Activated CD8-positive, alpha-beta memory T cell treated with anti-CD3 and anti-CD28 coated beads, Interleukin-2, amount 10 ng/mL, durations not matched to agents 7 days and 5 days (primary cell): ENCODE measurements at regions not wholly inside any gene's neighbourhood (a gene's known extent, or its start where the extent isn't known, plus 50 kb on each side); places are given as distances from the start of the nearest gene placed in this dataset.
"Not testable (repeated sequence)": the region's sequence is repeated elsewhere in the genome, so short reads cannot be mapped to it uniquely, and the experiment has no call there.

Experiments used
- ATAC-seq: fragments of 150-1000 bp; cut with Tn5 transposase; one replicate; pipeline ENCODE4 v1.10.0; 2021; ENCODE audit warnings: moderate library complexity
- CTCF ChIA-PET: fragments of 350-600 bp; sonication (Branson Sonifier 250); formaldehyde crosslinking; loops from one replicate; lab custom pipeline; 2021; ENCODE audit warnings: antibody characterized with exemption; lab: Charles Lee
- DNase-seq: peaks from one replicate; pipeline ENCODE4 v3.0.0-alpha.2; 2020
- H3K27ac Mint-ChIP-seq: one replicate; pipeline ENCODE4 v1.8.0; 2021; ENCODE audit warnings: mild to moderate bottlenecking, mixed read lengths
- H3K27me3 Mint-ChIP-seq: one replicate; pipeline ENCODE4 v1.8.0; 2021; ENCODE audit warnings: mixed read lengths
- H3K36me3 Mint-ChIP-seq: one replicate; pipeline ENCODE4 v1.8.0; 2021; ENCODE audit warnings: mild to moderate bottlenecking, mixed read lengths
- H3K4me1 Mint-ChIP-seq: one replicate; pipeline ENCODE4 v1.8.0; 2021; ENCODE audit warnings: mixed read lengths
- H3K4me3 Mint-ChIP-seq: one replicate; pipeline ENCODE4 v1.8.0; 2021; ENCODE audit warnings: mild to moderate bottlenecking, moderate library complexity, mixed read lengths
- H3K9me3 Mint-ChIP-seq: one replicate; pipeline ENCODE4 v1.8.0; 2022; ENCODE audit warnings: low read depth, mixed read lengths

DNA sequence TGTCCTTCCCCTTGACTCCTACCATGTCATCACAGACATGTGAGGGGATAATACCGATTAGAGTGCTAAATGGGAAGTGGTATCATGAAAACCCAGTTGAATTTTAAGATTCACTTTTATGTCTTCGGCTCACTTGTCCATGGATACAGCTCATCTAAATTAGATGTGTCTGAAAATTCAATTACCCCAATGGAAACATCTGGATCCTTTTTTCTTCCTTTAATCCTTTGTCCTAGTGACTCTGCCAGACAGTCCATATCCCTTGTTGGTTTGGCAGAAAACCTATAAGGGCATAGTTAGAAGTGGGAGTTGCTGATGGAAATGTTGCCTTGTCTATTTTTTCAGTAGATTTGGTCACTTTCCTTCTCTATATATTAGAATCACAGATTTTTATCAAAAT is 271.9 kb downstream of the MTERF1 start:
- ATAC-seq (no peak), DNase-seq (no peak)
- Mint-ChIP-seq H3K4me1 (no peaks in the 10 kb centered on the region), H3K9me3 (no peaks in the 10 kb centered on the region), H3K36me3 (no peaks in the 10 kb centered on the region), H3K27me3 (no peaks in the 10 kb centered on the region), H3K27ac (no peak overlapping the region), H3K4me3 (no peak overlapping the region)
- CTCF ChIA-PET: no interaction called here

DNA sequence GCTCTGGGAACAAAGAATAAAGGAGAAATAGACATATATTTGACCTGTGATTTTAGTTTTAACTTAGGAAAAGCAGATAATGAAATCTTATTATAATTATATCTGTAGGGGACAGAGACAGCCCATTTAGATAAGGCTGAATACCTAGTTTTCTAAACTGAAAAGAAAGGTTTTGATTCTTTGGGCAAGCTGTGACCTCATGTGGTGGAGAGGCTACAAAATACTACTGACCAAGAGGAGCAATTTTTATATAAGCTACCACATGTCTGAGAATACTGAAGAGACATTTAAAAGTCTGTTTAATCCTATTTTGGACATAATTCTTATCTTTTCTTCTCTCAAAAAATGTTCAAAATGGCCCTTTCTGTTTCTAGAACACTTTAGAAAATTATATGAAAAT is 271.0 kb downstream of the MTERF1 start:
- H3K9me3 Mint-ChIP-seq: no peaks in the 10 kb centered on the region

DNA sequence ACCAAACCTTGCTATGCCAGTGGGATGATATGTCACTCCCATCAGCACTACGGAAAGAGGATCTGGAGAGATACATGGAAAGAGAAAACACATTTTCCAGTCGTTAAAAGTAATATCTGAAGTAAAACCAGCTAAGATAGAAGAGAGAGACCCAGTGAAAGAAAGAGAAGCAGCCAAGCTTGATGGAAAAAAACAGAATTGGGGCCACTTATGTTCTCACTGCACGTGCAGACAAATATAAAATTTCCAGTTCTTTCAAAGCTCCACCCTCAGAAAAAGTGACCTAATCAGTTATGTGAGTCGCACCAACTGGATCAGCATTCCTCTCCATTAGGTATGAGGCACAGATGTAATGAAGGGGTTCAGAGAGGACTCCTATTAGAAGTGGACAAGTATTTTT is 266.1 kb downstream of the MTERF1 start:
- CTCF ChIA-PET: no interaction called here
- no peak for DNase-seq
- Mint-ChIP-seq H3K27me3 (no peaks in the 10 kb centered on the region), H3K4me3 (no peak overlapping the region), H3K36me3 (no peaks in the 10 kb centered on the region), H3K4me1 (no peaks in the 10 kb centered on the region), H3K27ac (no peak overlapping the region), H3K9me3 (no peaks in the 10 kb centered on the region)
- ATAC-seq: no peak

More for the DNA sequence above, 271.0 kb downstream of the MTERF1 start:
- CTCF ChIA-PET: no interaction called here
- Mint-ChIP-seq H3K27me3 (no peaks in the 10 kb centered on the region), H3K27ac (no peak overlapping the region), H3K36me3 (no peaks in the 10 kb centered on the region), H3K4me1 (no peaks in the 10 kb centered on the region), H3K4me3 (no peak overlapping the region)
- no peak for DNase-seq
- no peak for ATAC-seq

DNA sequence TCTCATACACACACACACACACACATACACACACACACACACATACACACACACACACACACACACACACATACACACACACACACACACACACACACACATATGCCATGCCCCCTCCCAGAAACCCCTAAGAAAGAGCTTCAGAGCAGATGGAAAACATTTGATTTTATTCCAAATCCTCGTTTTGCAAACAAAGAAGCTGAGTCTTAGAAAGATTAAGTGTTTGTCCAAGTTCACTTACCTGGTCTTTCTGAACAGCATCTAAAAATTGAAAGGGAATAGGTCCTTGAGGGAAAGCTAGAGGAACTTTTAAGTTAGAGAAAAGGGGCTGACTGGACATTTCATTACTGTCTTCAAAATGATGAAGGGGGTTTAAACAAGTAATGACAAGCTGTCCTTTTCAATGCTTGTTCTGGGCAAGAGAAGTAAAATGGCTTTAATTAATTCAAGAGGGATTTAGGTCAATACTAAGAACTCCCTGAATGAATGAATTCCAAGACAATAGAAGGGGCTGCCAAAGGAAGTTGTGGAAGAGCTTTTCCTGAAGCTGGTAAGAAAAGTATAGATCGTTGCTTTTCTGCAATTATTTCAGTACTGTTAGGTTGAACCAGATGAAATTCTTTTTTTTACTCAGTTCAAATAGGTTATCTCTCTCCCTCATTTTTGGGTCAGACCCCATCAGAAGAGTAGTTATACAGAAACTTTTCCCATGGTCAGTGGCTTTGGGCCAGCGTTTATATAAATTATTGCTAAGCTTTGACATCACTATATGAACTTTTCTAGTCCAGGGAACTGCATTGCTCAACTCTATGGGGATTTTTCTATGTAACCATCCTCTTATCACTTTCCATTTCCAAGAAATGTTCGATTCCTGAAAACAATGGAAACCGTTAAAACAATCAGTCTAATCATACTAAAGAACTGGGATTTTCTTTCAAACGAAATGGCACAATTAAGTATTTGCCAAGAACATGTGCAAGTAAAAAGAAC is 261.4 kb downstream of the MTERF1 start:
- H3K9me3 Mint-ChIP-seq: no peaks in the 10 kb centered on the region
- ATAC-seq (no peak), DNase-seq (no peak)
- no peak overlapping the region for H3K4me3 Mint-ChIP-seq
- no peaks in the 10 kb centered on the region for H3K36me3 Mint-ChIP-seq
- CTCF ChIA-PET: no interaction called here
- H3K4me1 Mint-ChIP-seq: no peaks in the 10 kb centered on the region
- H3K27ac Mint-ChIP-seq: no peak overlapping the region
- H3K27me3 Mint-ChIP-seq: no peaks in the 10 kb centered on the region

DNA sequence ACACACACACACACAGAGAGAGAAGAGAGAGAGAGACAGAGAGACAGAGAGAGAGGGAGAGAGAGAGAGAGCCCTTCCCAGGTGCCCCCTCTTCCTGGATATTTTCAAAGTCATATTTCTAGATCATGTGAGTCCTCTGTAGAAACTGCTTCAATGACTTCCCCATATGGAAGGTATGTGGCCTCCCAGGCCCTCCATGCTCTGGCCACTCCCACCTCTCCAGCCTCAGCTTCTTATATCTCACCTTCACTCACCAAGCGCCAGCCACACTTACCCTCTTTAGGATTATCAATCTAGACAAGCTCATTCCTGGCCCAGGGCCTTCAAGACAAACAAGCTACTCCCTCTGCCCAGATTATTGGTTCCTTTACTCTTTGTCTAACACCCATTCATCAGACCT is 259.7 kb downstream of the MTERF1 start:
- H3K36me3 Mint-ChIP-seq: no peaks in the 10 kb centered on the region
- CTCF ChIA-PET: no interaction called here
- ATAC-seq (no peak), DNase-seq (no peak)
- no peak overlapping the region for H3K27ac Mint-ChIP-seq
- H3K9me3 Mint-ChIP-seq: no peaks in the 10 kb centered on the region
- H3K27me3 Mint-ChIP-seq: no peaks in the 10 kb centered on the region
- no peaks in the 10 kb centered on the region for H3K4me1 Mint-ChIP-seq
- H3K4me3 Mint-ChIP-seq: no peak overlapping the region

DNA sequence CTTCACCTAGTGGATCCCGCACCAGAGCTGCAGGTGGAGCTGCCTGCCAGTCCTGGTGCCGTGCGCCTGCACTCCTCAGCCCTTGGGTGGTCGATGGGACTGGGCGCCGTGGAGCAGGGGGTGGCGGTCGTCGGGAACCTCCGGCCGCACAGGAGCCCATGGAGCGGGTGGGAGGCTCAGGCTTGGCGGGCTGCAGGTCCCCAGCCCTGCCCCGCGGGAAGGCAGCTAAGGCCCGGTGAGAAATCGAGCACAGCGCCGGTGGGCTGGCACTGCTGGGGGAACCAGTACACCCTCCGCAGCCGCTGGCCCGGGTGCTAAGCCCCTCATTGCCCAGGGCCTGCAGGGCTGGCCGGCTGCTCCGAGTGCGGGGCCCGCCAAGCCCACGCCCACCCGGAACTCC is 253.2 kb downstream of the MTERF1 start:
- H3K27me3 Mint-ChIP-seq, DNase-seq, H3K4me3 Mint-ChIP-seq, H3K9me3 Mint-ChIP-seq, ATAC-seq, H3K36me3 Mint-ChIP-seq, CTCF ChIA-PET, H3K27ac Mint-ChIP-seq, H3K4me1 Mint-ChIP-seq: not testable (repeated sequence)

DNA sequence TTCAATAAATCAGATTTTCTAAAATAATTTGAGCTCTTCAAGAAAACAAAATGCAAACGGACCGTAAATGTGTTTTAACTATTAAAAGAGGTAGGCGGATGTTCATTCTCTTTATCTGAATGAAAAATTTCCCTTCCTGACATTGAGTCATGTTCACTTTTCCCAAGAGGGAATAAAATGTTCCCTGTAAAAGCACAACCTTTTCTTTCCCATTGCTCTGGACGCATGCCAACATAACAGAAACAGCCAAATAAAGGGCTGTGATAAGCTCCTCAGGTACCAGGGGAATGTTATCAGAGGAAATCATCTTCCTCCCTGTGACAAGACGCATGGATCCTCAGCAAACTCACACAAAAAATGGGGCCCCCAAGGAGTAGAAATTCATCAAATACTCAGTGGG is 251.8 kb downstream of the MTERF1 start:
- CTCF ChIA-PET: interaction anchor here (0.7 kb wide), 1 partner anchor 60 kb away, joined by 3 read pairs; no protein-coding TSS in a partner anchor
- Mint-ChIP-seq H3K4me1 (no peaks in the 10 kb centered on the region), H3K9me3 (no peaks in the 10 kb centered on the region), H3K27ac (no peak overlapping the region), H3K4me3 (no peak overlapping the region), H3K27me3 (no peaks in the 10 kb centered on the region), H3K36me3 (no peaks in the 10 kb centered on the region)
- no peak for DNase-seq
- ATAC-seq: no peak

DNA sequence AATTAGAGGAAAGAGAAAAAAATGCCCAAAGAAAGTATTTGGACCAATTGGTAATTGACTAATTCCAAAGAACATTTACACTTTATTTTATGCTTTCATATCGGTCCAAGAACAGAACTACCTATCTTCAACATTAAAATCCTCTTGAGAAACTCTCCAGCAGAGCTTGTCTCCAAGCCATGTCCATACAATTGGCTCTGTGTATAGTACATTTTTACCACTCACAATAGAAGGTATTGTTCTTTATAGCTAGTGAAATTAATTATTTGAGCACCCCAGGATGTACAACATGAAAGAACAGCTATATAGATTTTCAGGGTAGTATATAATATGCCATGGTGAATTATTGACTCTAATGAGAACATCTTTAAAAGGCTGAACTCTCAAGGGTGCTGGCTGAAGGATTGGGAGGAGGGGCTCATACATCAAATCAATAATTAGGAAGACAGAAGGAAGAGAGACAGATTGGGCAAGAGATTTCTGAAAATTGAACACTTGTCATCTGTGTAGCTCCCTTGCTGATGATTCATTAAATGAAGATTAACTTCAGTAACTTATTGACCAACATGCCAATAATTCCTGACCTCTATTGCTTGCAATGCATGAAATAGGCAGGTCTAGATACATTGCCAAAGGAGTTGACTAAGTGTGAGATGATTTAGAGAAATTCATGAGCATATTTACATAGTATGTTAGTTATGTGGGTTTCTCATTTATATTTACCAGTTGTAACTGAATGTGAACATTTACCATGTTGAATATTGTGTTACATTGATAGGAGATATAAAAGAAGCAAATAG is 249.7 kb downstream of the MTERF1 start:
- ATAC-seq (no peak), DNase-seq (no peak)
- Mint-ChIP-seq H3K9me3 (no peaks in the 10 kb centered on the region), H3K36me3 (no peaks in the 10 kb centered on the region), H3K27ac (no peak overlapping the region), H3K27me3 (no peaks in the 10 kb centered on the region), H3K4me3 (no peak overlapping the region), H3K4me1 (no peaks in the 10 kb centered on the region)
- CTCF ChIA-PET: no interaction called here

DNA sequence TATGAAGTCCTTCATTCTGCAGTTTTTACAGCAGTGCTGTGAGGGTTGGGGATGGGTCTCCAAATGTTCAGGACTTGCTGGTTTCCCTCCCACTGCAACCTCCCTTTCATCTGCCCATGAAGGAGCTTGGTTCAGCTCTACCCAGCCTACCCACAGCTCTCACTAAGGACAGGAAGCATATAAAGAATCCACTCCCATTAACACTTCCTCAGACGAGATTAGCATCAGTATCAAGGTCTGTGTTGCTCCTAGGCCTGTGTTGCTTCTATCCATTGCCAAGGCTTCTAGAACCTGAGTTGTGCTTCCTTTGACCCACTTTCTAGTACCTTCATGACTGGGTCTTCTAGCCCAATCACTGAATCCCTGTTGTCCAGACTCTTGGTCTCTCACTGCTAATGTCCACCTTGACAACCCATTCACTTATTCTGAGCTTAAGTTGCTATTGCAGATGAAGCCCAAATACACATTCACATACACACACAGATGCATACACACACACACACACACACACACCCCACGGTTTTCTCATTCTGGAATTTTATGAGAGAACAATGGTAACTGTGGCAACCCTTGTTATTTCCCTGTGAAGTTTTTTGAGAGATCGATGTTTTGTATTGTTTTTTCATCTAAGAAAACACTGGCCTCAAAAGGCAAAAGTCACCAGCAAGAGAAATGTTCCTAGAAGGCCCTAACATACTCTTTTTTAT is 248.1 kb downstream of the MTERF1 start:
- DNase-seq (no peak), ATAC-seq (no peak)
- H3K4me1 Mint-ChIP-seq: no peaks in the 10 kb centered on the region
- H3K27ac Mint-ChIP-seq: no peak overlapping the region
- no peaks in the 10 kb centered on the region for H3K9me3 Mint-ChIP-seq
- no peak overlapping the region for H3K4me3 Mint-ChIP-seq
- no peaks in the 10 kb centered on the region for H3K36me3 Mint-ChIP-seq
- H3K27me3 Mint-ChIP-seq: no peaks in the 10 kb centered on the region
- CTCF ChIA-PET: no interaction called here

DNA sequence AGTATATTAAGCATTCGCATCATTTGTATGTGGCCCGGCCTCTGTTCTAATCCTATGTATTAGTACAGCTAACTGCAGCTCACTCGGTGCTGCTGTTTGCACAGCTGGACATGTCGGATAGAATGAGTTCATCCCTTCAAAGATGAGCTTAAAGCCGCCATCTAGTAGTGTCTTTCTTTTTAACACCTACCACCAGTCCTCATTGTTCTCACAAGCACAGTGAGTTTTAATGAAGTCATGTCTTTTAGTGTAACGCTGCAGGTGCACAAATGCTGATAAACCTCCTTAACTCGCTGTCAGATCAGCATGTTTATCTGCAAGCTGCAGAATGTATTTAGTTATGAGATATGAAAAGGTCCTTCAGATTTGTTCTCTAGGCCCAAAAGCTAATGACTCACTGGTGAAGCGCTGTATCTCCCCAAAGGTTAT is 247.5 kb downstream of the MTERF1 start:
- Mint-ChIP-seq H3K27me3 (no peaks in the 10 kb centered on the region), H3K36me3 (no peaks in the 10 kb centered on the region), H3K9me3 (peaks cover 2% of the 10 kb centered on the region), H3K4me3 (no peak overlapping the region), H3K4me1 (no peaks in the 10 kb centered on the region), H3K27ac (no peak overlapping the region)
- ATAC-seq (no peak), DNase-seq (no peak)
- CTCF ChIA-PET: no interaction called here

DNA sequence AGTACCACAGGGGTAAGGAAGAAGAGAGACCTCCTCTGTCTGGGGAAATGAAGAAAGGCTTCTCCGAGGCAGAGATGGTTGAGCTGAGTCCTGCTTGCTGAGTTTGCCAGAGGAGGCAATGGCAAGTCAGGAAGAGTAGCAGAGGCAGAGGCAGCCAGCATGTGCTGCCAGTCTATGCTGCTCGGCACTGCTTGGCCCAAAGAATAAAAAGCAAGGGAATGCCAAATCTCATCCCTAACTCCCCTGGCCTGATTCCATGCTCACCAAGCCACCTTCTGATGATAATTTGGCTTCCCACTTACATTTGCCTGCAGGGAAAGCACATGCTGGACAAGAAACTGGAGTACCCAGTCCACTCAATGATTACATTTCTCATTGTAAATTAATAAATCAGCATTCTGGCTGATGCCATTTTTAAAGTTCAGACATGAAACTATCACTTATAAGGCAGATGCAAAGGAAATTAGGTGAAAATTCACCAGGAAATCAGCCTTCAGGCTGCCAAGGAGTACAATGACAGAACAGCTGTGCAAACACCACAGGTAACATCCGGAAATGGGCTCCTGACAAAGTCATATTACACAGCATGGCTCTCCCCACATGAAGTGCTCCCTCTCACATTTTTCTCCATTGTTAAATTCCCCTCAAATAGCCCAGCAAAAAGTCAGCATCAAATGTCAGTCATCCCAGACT is 245.9 kb downstream of the MTERF1 start:
- Mint-ChIP-seq H3K9me3 (peaks cover 2% of the 10 kb centered on the region), H3K27me3 (no peaks in the 10 kb centered on the region), H3K36me3 (no peaks in the 10 kb centered on the region), H3K4me3 (no peak overlapping the region), H3K4me1 (no peaks in the 10 kb centered on the region), H3K27ac (no peak overlapping the region)
- DNase-seq (no peak), ATAC-seq (no peak)
- CTCF ChIA-PET: no interaction called here

DNA sequence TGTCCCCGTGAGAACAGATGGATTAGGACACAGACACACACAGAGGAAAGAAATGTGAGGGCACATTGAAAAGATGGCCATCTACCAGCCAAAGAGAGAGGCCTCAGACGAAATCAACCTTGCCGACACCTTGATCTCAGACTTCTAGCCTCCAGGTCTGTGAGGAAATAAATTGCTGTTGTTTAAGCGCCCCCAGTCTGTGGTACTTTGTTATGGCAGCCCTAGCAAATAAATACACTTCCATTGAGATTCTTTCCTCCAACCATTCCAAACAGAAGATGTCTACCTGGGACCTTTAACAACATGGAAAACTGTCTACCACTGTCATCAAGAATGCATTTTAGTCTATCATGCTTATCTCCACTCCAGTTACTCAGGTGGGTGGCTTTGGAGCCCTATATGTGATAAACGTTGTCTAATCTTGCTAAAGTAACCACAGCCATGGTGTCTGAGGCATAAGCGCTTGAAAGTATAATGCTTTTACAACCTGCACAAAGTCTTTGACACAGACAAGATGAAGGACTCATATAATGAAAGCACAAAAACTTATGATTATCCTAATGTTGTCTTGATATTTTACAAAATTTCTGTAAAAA is 244.3 kb downstream of the MTERF1 start:
- ATAC-seq (no peak), DNase-seq (no peak)
- Mint-ChIP-seq H3K4me1 (no peaks in the 10 kb centered on the region), H3K27me3 (no peaks in the 10 kb centered on the region), H3K27ac (no peak overlapping the region), H3K36me3 (no peaks in the 10 kb centered on the region), H3K4me3 (no peak overlapping the region), H3K9me3 (peaks cover 2% of the 10 kb centered on the region)
- CTCF ChIA-PET: no interaction called here

DNA sequence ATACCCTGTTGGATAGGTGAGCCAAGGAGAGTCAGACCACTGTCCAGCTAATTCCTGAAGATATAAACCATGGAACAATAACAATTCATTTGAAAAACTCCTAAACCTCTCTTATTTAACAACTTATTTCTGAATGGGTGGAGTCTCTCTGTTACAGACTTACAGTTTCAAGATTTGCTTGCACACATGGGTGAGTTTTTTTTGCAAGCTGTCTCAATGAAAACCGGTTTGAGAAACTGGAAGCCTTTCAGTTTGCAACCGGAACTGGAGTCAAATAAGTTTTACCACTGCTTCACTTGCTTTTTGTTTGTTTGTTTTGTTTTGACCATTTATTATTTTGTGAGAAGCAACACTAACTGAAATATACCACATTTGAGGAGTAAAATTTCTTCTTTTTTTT is 243.8 kb downstream of the MTERF1 start:
- no peaks in the 10 kb centered on the region for H3K36me3 Mint-ChIP-seq
- DNase-seq (no peak), ATAC-seq (no peak)
- no peaks in the 10 kb centered on the region for H3K27me3 Mint-ChIP-seq
- CTCF ChIA-PET: no interaction called here
- no peak overlapping the region for H3K27ac Mint-ChIP-seq
- H3K4me1 Mint-ChIP-seq: no peaks in the 10 kb centered on the region
- H3K9me3 Mint-ChIP-seq: peaks cover 2% of the 10 kb centered on the region
- no peak overlapping the region for H3K4me3 Mint-ChIP-seq
